NT2/D1 (cell line): ENCODE measurements at regions not wholly inside any gene's neighbourhood (a gene's known extent, or its start where the extent isn't known, plus 50 kb on each side); places are given as distances from the start of the nearest gene placed in this dataset.

ENCODE experiments used
- SUZ12 ChIP-seq: IDR thresholded peaks from 2 replicates; pipeline ENCODE4 v1.6.1; 2011; ENCODE audit not compliant: insufficient read length, insufficient read depth; ENCODE audit errors: extremely low read depth
- YY1 ChIP-seq: IDR thresholded peaks from 2 replicates; pipeline ENCODE4 v1.6.1; 2011; ENCODE audit not compliant: insufficient read length, insufficient read depth
- ZNF274 ChIP-seq: IDR thresholded peaks from 2 replicates; pipeline ENCODE4 v1.6.1; 2011; ENCODE audit warnings: mild to moderate bottlenecking, low read depth, low read length

DNA sequence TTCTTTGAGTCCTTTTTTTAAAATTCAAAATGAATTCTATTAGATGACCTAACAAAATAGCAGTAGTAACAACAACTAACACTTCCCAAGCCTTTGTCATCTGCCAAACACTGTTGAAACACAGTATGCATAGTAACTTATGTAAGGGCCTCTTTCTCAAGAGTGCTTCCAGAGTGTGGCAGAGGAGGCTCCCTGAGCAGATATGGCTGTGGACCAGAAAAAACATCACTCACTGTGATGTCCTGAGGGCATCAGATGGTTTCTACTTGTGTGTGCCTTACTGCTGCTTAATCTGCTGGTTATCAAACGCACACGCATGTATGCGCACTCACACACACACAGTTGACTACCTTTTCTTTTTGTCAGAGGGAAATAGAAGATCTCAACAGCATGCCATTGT is 110.8 kb downstream of the DLEU7 start:
- TF ChIP-seq YY1 (no peak), ZNF274 (no peak), SUZ12 (no peak)
